Hepatocyte (in vitro differentiated cells): ENCODE measurements at regions not wholly inside any gene's neighbourhood (a gene's known extent, or its start where the extent isn't known, plus 50 kb on each side); places are given as distances from the start of the nearest gene placed in this dataset.
"Not testable (repeated sequence)": the region's sequence is repeated elsewhere in the genome, so short reads cannot be mapped to it uniquely, and the experiment has no call there.

Experiments
- EZH2 ChIP-seq: fragments of 200-600 bp; sonication (generic); IDR thresholded peaks from 2 replicates; pipeline ENCODE4 v1.6.1; 2016; ENCODE audit warnings: antibody characterized with exemption, mild to moderate bottlenecking, borderline replicate concordance
- EZH2phosphoT487 ChIP-seq: fragments of 200-600 bp; sonication (generic); IDR thresholded peaks from one replicate; pipeline ENCODE4 v1.6.1; 2018; ENCODE audit warnings: antibody characterized with exemption, mild to moderate bottlenecking, low read depth, moderate library complexity; ENCODE audit not compliant: unreplicated experiment, severe bottlenecking
- TF ChIP-seq, protein P1 (sequence below): fragments of 200-600 bp; sonication (generic); IDR thresholded peaks from 2 replicates; pipeline ENCODE4 v1.5.1; 2016; ENCODE audit warnings: antibody characterized with exemption, mild to moderate bottlenecking; ENCODE audit not compliant: poor library complexity

GRCh38 chr21:6053145-6053544, 4468.2 kb upstream of the TPTE start:
- TF ChIP-seq, protein P1, sequence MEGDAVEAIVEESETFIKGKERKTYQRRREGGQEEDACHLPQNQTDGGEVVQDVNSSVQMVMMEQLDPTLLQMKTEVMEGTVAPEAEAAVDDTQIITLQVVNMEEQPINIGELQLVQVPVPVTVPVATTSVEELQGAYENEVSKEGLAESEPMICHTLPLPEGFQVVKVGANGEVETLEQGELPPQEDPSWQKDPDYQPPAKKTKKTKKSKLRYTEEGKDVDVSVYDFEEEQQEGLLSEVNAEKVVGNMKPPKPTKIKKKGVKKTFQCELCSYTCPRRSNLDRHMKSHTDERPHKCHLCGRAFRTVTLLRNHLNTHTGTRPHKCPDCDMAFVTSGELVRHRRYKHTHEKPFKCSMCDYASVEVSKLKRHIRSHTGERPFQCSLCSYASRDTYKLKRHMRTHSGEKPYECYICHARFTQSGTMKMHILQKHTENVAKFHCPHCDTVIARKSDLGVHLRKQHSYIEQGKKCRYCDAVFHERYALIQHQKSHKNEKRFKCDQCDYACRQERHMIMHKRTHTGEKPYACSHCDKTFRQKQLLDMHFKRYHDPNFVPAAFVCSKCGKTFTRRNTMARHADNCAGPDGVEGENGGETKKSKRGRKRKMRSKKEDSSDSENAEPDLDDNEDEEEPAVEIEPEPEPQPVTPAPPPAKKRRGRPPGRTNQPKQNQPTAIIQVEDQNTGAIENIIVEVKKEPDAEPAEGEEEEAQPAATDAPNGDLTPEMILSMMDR: not testable (repeated sequence)
- not testable (repeated sequence) for TF ChIP-seq EZH2, EZH2phosphoT487
